H1 (cell line): ENCODE measurements at regions not wholly inside any gene's neighbourhood (a gene's known extent, or its start where the extent isn't known, plus 50 kb on each side); places are given as distances from the start of the nearest gene placed in this dataset.
A peak's percentile ranks its signal among the peaks of the same experiment; 100 is the strongest.

Experiments used
- CTCF ChIA-PET: fragments of 300-600 bp; sonication (Branson Sonifier 250); formaldehyde crosslinking; loops from one replicate; lab custom pipeline; 2021; ENCODE audit not compliant: partially characterized antibody; lab: Charles Lee
- POLR2A ChIA-PET: fragments of 300-600 bp; sonication (Branson Sonifier 250); formaldehyde crosslinking; loops from one replicate; lab custom pipeline; 2021; ENCODE audit warnings: inconsistent platforms; ENCODE audit not compliant: partially characterized antibody; lab: Charles Lee
- DNase-seq, 2 experiments: peaks; one replicate each; pipeline versions ENCODE4 v3.0.0 to v3.0.0-alpha.2; 2010 to 2022; ENCODE audit warnings: low spot score in 2 of 2, low read depth in 1 of 2, mixed read lengths in 1 of 2
- FAIRE-seq: peaks from 2 replicates; lab custom pipeline; 2011; peaks lifted over from hg19 to GRCh38; lab: Jason Lieb, UNC
- H2AFZ ChIP-seq: 2 replicates; pipeline ENCODE4 v1.8.1; 2012; ENCODE audit warnings: low read length, inconsistent platforms
- H2AK5ac ChIP-seq: 2 replicates; pipeline ENCODE4 v1.6.1; 2013; ENCODE audit warnings: low read depth, low read length
- H2BK120ac ChIP-seq: replicated peaks from 2 replicates; pipeline ENCODE3; 2013; ENCODE audit warnings: low read depth, low read length, inconsistent platforms
- H2BK12ac ChIP-seq: 2 replicates; pipeline ENCODE4 v1.6.1; 2013; ENCODE audit warnings: low read depth, low read length
- H2BK15ac ChIP-seq: 2 replicates; pipeline ENCODE4 v1.6.1; 2013; ENCODE audit warnings: low read length
- H2BK20ac ChIP-seq: 2 replicates; pipeline ENCODE4 v1.6.1; 2013; ENCODE audit warnings: low read length
- H2BK5ac ChIP-seq: 2 replicates; pipeline ENCODE4 v1.6.1; 2013; ENCODE audit warnings: low read depth, low read length
- H3K14ac ChIP-seq: 2 replicates; pipeline ENCODE4 v1.6.1; 2013; ENCODE audit warnings: inconsistent platforms; ENCODE audit not compliant: insufficient read length
- H3K18ac ChIP-seq: 2 replicates; pipeline ENCODE4 v1.6.1; 2013; ENCODE audit warnings: low read length; ENCODE audit errors: extremely low read depth
- H3K23ac ChIP-seq: 2 replicates; pipeline ENCODE4 v1.6.1; 2013; ENCODE audit warnings: inconsistent platforms; ENCODE audit not compliant: insufficient read length
- H3K23me2 ChIP-seq: 2 replicates; pipeline ENCODE4 v1.6.1; 2013; ENCODE audit warnings: low read depth, low read length
- H3K27ac ChIP-seq: 2 replicates; pipeline ENCODE4 v1.6.1; 2011; ENCODE audit warnings: low read depth, low read length, inconsistent platforms
- H3K27me3 ChIP-seq, 4 experiments: replicated peaks in 1 of 4; 1 replicate in 1 of 4; 2 replicates in 3 of 4; pipeline versions ENCODE4 v1.6.1 to v1.8.1; 2011 to 2013; ENCODE audit warnings: low read length in 3 of 4, mild to moderate bottlenecking in 3 of 4, inconsistent platforms in 2 of 4, mixed read lengths in 2 of 4, moderate library complexity in 1 of 4; ENCODE audit not compliant: control insufficient read depth in 3 of 4, insufficient read depth in 3 of 4; ENCODE audit errors: extremely low read depth in 1 of 4
- H3K36me3 ChIP-seq, 4 experiments: 2 replicates each; pipeline versions ENCODE4 v1.6.1 to v1.8.1; 2011 to 2013; ENCODE audit warnings: mild to moderate bottlenecking in 4 of 4, low read length in 3 of 4, moderate library complexity in 2 of 4, control low read depth in 1 of 4, inconsistent platforms in 1 of 4; ENCODE audit not compliant: insufficient read depth in 4 of 4, control insufficient read depth in 2 of 4
- H3K4ac ChIP-seq: replicated peaks from 2 replicates; pipeline ENCODE3; 2013; ENCODE audit warnings: low read length, low read depth, mixed read lengths, inconsistent platforms; ENCODE audit not compliant: insufficient read length
- H3K4me1 ChIP-seq, 4 experiments: replicated peaks in 1 of 4; 1 replicate in 1 of 4; 2 replicates in 3 of 4; pipeline versions ENCODE4 v1.6.1 to v1.8.1; 2011 to 2013; ENCODE audit warnings: low read length in 3 of 4, inconsistent platforms in 2 of 4, mixed read lengths in 1 of 4; ENCODE audit not compliant: insufficient read depth in 4 of 4, control insufficient read depth in 3 of 4
- H3K4me2 ChIP-seq, 2 experiments: 2 replicates each; pipeline versions ENCODE4 v1.6.1 to v1.8.1; 2011 to 2013; ENCODE audit warnings: low read depth in 2 of 2, low read length in 2 of 2, control low read depth in 1 of 2, inconsistent platforms in 1 of 2, mild to moderate bottlenecking in 1 of 2; ENCODE audit not compliant: insufficient read depth in 1 of 2
- H3K4me3 ChIP-seq, 4 experiments: fragments of 200-600, 300-600 bp in 1 of 4; sonication (generic), shearing (Covaris generic), sonication (Bioruptor Twin) in 1 of 4; 2 replicates each; pipeline versions ENCODE4 v1.5.1 to v1.8.1; 2011 to 2016; ENCODE audit warnings: low read length in 4 of 4, low read depth in 3 of 4, control low read depth in 2 of 4, inconsistent platforms in 2 of 4, mild to moderate bottlenecking in 2 of 4, mixed read lengths in 1 of 4, moderate library complexity in 1 of 4; ENCODE audit not compliant: insufficient read depth in 2 of 4; ENCODE audit errors: extremely low read depth in 1 of 4
- H3K56ac ChIP-seq: replicated peaks from 2 replicates; pipeline ENCODE3; 2013; ENCODE audit warnings: low read depth, mild to moderate bottlenecking, mixed read lengths, low read length, inconsistent platforms; ENCODE audit not compliant: insufficient read length
- H3K79me1 ChIP-seq: 2 replicates; pipeline ENCODE4 v1.6.1; 2013; ENCODE audit warnings: low read depth, low read length, control low read depth
- H3K79me2 ChIP-seq, 2 experiments: 2 replicates each; pipeline versions ENCODE4 v1.6.1 to v1.8.1; 2012 to 2013; ENCODE audit warnings: low read length in 2 of 2, mild to moderate bottlenecking in 2 of 2, inconsistent platforms in 1 of 2; ENCODE audit not compliant: insufficient read depth in 2 of 2, control insufficient read depth in 1 of 2
- H3K9ac ChIP-seq, 4 experiments: replicated peaks in 1 of 4; 1 replicate in 1 of 4; 2 replicates in 3 of 4; pipeline versions ENCODE4 v1.6.1 to v1.8.1; 2011 to 2013; ENCODE audit warnings: low read depth in 3 of 4, low read length in 3 of 4, control low read depth in 2 of 4, mild to moderate bottlenecking in 2 of 4, moderate library complexity in 2 of 4, inconsistent platforms in 1 of 4; ENCODE audit errors: extremely low read depth in 1 of 4
- H3K9me3 ChIP-seq, 2 experiments: 2 replicates each; pipeline versions ENCODE4 v1.6.1 to v1.8.1; 2012 to 2013; ENCODE audit warnings: mild to moderate bottlenecking in 2 of 2, moderate library complexity in 2 of 2, control low read depth in 1 of 2, inconsistent platforms in 1 of 2, low read depth in 1 of 2, low read length in 1 of 2, mixed read lengths in 1 of 2; ENCODE audit not compliant: insufficient read depth in 2 of 2
- H4K20me1 ChIP-seq, 2 experiments: replicated peaks in 1 of 2; 2 replicates each; pipeline versions ENCODE3 to v1.8.1; 2011 to 2013; ENCODE audit warnings: inconsistent platforms in 2 of 2, low read length in 2 of 2, mild to moderate bottlenecking in 1 of 2; ENCODE audit not compliant: insufficient read depth in 2 of 2, control insufficient read depth in 1 of 2
- H4K5ac ChIP-seq: 2 replicates; pipeline ENCODE4 v1.6.1; 2013; ENCODE audit warnings: low read length, low read depth, mixed read lengths, inconsistent platforms; ENCODE audit not compliant: insufficient read length
- H4K8ac ChIP-seq: 2 replicates; pipeline ENCODE4 v1.8.0; 2013; ENCODE audit warnings: mild to moderate bottlenecking, moderate library complexity, low read length, inconsistent platforms; ENCODE audit not compliant: insufficient read depth; ENCODE audit errors: extremely low read depth
- H4K91ac ChIP-seq: replicated peaks from 2 replicates; pipeline ENCODE3; 2013; ENCODE audit warnings: low read length, mixed read lengths, inconsistent platforms; ENCODE audit not compliant: insufficient read length
- CBX5 ChIP-seq: fragments of 300-800, 300-1000 bp; sonication (generic); IDR thresholded peaks from 2 replicates; pipeline ENCODE4 v1.7.1; 2016; ENCODE audit warnings: antibody characterized with exemption, low read length, low read depth
- CTCF ChIP-seq, 3 experiments: IDR thresholded peaks; 1 replicate in 2 of 3; 2 replicates in 1 of 3; pipeline versions ENCODE4 v1.5.1 to v1.6.1; 2011; ENCODE audit warnings: low read length in 3 of 3, mild to moderate bottlenecking in 3 of 3, inconsistent platforms in 2 of 3, low read depth in 1 of 3, moderate library complexity in 1 of 3; ENCODE audit not compliant: insufficient read depth in 1 of 3; ENCODE audit errors: control extremely low read depth in 1 of 3
- GABPA ChIP-seq: IDR thresholded peaks from 2 replicates; pipeline ENCODE4 v1.6.1; 2011; ENCODE audit warnings: mild to moderate bottlenecking, low read length, moderate library complexity, borderline replicate concordance; ENCODE audit not compliant: insufficient read depth
- RAD21 ChIP-seq, 2 experiments: IDR thresholded peaks in 1 of 2; conservative IDR thresholded peaks in 1 of 2; 2 replicates each; pipeline ENCODE4 v1.6.1; 2011; ENCODE audit warnings: low read depth in 2 of 2, low read length in 2 of 2, improper control_type of control experiment in 1 of 2, inconsistent platforms in 1 of 2, mild to moderate bottlenecking in 1 of 2, moderate library complexity in 1 of 2
- TBP ChIP-seq: IDR thresholded peaks from 2 replicates; pipeline ENCODE4 v1.6.1; 2011; ENCODE audit warnings: low read depth, low read length, improper control_type of control experiment
- TEAD4 ChIP-seq: IDR thresholded peaks from 2 replicates; pipeline ENCODE4 v1.6.1; 2012; ENCODE audit warnings: low read depth, low read length, inconsistent platforms, mixed read lengths
- YY1 ChIP-seq: IDR thresholded peaks from 2 replicates; pipeline ENCODE4 v1.6.1; 2011; ENCODE audit warnings: low read depth, mild to moderate bottlenecking, low read length
- WGBS, 2 experiments: shearing (Covaris generic) in 1 of 2; methylation state at CpG; one replicate each; pipeline versions ENCODE4 v1.1.6 to v1.1.7; 2013 to 2015; ENCODE audit warnings: low lambda C conversion rate in 2 of 2, mixed read lengths in 2 of 2, inconsistent platforms in 1 of 2, low coverage in 1 of 2, missing lambda C conversion rate in 1 of 2; ENCODE audit not compliant: insufficient replicate concordance in 2 of 2, insufficient coverage in 1 of 2, insufficient read length in 1 of 2; ENCODE audit errors: extremely low coverage in 1 of 2, missing lambda C conversion rate in 1 of 2; 5-methylcytosine and 5-hydroxymethylcytosine counted together

GRCh38 chr12:30012816-30013450 is 229.2 kb upstream of the TMTC1 start:
- Histone ChIP-seq H4K20me1 (no peaks in the 10 kb centered on the region), H3K14ac (no peak overlapping the region), H3K56ac (no peak overlapping the region), H3K36me3 (no peaks in the 10 kb centered on the region), H3K4ac (no peak overlapping the region), H2BK120ac (no peak overlapping the region), H3K23me2 (no peaks in the 10 kb centered on the region), H2BK12ac (no peak overlapping the region), H3K4me1 (no peaks in the 10 kb centered on the region), H3K79me2 (no peaks in the 10 kb centered on the region), H4K5ac (no peak overlapping the region), H3K27me3 (no peaks in the 10 kb centered on the region), H3K18ac (no peak overlapping the region), H3K9ac (no peak overlapping the region), H4K91ac (no peak overlapping the region), H4K8ac (no peak overlapping the region), H3K27ac (no peak overlapping the region), H3K23ac (no peak overlapping the region), H2AFZ (no peak overlapping the region), H3K79me1 (no peaks in the 10 kb centered on the region), H2BK15ac (no peak overlapping the region), H2BK20ac (no peak overlapping the region), H3K4me2 (no peak overlapping the region), H3K4me3 (no peak overlapping the region), H2AK5ac (no peak overlapping the region), H3K9me3 (no peaks in the 10 kb centered on the region), H2BK5ac (no peak overlapping the region)
- peak; percentile 55 for FAIRE-seq
- CTCF ChIA-PET = interaction anchor here (1.1 kb wide), 1 partner anchor 23 kb away, joined by 3 read pairs; no protein-coding TSS in a partner anchor
- 42% methylated on average over 6 of the region's 6 CpGs; no CpG with 5 or more reads in 1 of the 2 experiments for WGBS, 2 experiments
- peak; percentile 37 to 47 for TF ChIP-seq RAD21 (IDR thresholded peaks at IDR 0.05 in 1 of 2, conservative IDR thresholded peaks at IDR 0.05 in 1 of 2; ENCODE audit: low read depth in 2 of 2, low read length in 2 of 2)
- no peak for TF ChIP-seq CBX5
- peak; percentile 37 to 45 (median 38) for TF ChIP-seq CTCF (IDR thresholded peaks at IDR 0.05; ENCODE audit: control extremely low read depth in 1 of 3, insufficient read depth in 1 of 3, low read depth in 1 of 3, low read length in 3 of 3)
- peak; percentile 78 for TF ChIP-seq TEAD4
- no peak for TF ChIP-seq TBP
- no peak for TF ChIP-seq GABPA
- peak; percentile 49; the same call in 1 of the 2 replicates for TF ChIP-seq YY1
- POLR2A ChIA-PET = no interaction called here
- peak; percentile 7 to 54 for DNase-seq
